HepG2 (cell line): ENCODE measurements at regions not wholly inside any gene's neighbourhood (a gene's known extent, or its start where the extent isn't known, plus 50 kb on each side); places are given as distances from the start of the nearest gene placed in this dataset.

Experiments used
- ADNP ChIP-seq: sonication (generic); formaldehyde crosslinking; IDR thresholded peaks from 2 replicates; pipeline ENCODE4 v1.4.0; 2020; ENCODE audit warnings: missing genetic modification reagents
- CTCF ChIP-seq: sonication (generic); formaldehyde crosslinking; IDR thresholded peaks from 2 replicates; pipeline ENCODE4 v1.5.0; 2020; ENCODE audit warnings: mild to moderate bottlenecking, missing genetic modification reagents, moderate library complexity
- GABPA ChIP-seq, 2 experiments: IDR thresholded peaks; 2 replicates each; pipeline ENCODE4 v1.6.1; 2011 to 2016; ENCODE audit warnings: low read depth in 2 of 2, low read length in 1 of 2, missing biosample characterization in 1 of 2, missing genetic modification characterization in 1 of 2
- JUND ChIP-seq: sonication (generic); formaldehyde crosslinking; IDR thresholded peaks from 2 replicates; pipeline ENCODE4 v1.8.0; 2022; ENCODE audit warnings: mild to moderate bottlenecking, missing genetic modification reagents
- PATZ1 ChIP-seq: sonication (generic); formaldehyde crosslinking; IDR thresholded peaks from 2 replicates; pipeline ENCODE4 v1.4.0; 2020; ENCODE audit warnings: missing genetic modification reagents
- PRDM10 ChIP-seq: sonication (generic); formaldehyde crosslinking; IDR thresholded peaks from 2 replicates; pipeline ENCODE4 v1.4.0; 2020; ENCODE audit warnings: low read depth, missing genetic modification reagents
- RBM39 ChIP-seq: fragments of 200-400 bp; formaldehyde crosslinking; IDR thresholded peaks from one replicate; pipeline ENCODE4 v1.6.1; 2018; ENCODE audit warnings: antibody characterized with exemption, mild to moderate bottlenecking, low read depth, low read length; ENCODE audit not compliant: poor library complexity, severe bottlenecking
- USF2 ChIP-seq, 2 experiments: sonication (generic) in 1 of 2; formaldehyde crosslinking in 1 of 2; IDR thresholded peaks; 2 replicates each; pipeline versions ENCODE4 v1.5.1 to v1.6.1; 2011 to 2020; ENCODE audit warnings: borderline replicate concordance in 1 of 2, low read depth in 1 of 2, low read length in 1 of 2, mild to moderate bottlenecking in 1 of 2, missing genetic modification reagents in 1 of 2, moderate library complexity in 1 of 2
- ZNF501 ChIP-seq: sonication (generic); formaldehyde crosslinking; IDR thresholded peaks from 2 replicates; pipeline ENCODE4 v1.5.1; 2020; ENCODE audit warnings: mild to moderate bottlenecking, moderate library complexity, missing genetic modification reagents
- ZNF777 ChIP-seq: sonication (generic); formaldehyde crosslinking; IDR thresholded peaks from 2 replicates; pipeline ENCODE4 v1.4.0; 2020; ENCODE audit warnings: missing genetic modification reagents
- ZNF790 ChIP-seq: sonication (generic); formaldehyde crosslinking; IDR thresholded peaks from 2 replicates; pipeline ENCODE4 v1.8.0; 2022; ENCODE audit warnings: missing genetic modification reagents, mild to moderate bottlenecking, borderline replicate concordance

- TF ChIP-seq PRDM10 (CRISPR knock-in tag) (no peak), USF2 (IDR thresholded peaks at IDR 0.05; ENCODE audit: low read depth, low read length) (no peak), USF2 (CRISPR knock-in tag; IDR thresholded peaks at IDR 0.05; ENCODE audit: borderline replicate concordance) (no peak), RBM39 (no peak), PATZ1 (CRISPR knock-in tag) (no peak), ZNF790 (CRISPR knock-in tag) (no peak), GABPA (IDR thresholded peaks at IDR 0.05; ENCODE audit: low read depth, low read length) (no peak), GABPA (CRISPR knock-in tag; IDR thresholded peaks at IDR 0.05; ENCODE audit: low read depth) (no peak), ZNF777 (CRISPR knock-in tag) (no peak), ADNP (no peak), CTCF (CRISPR knock-in tag) (no peak), JUND (CRISPR knock-in tag) (no peak), ZNF501 (CRISPR knock-in tag) (no peak)
These were observed 86.1 kb upstream of the SCG2 start for GRCh38 chr2:223688094-223688835.
